Left hindlimb (tissue), 1 donor: ENCODE measurements at regions not wholly inside any gene's neighbourhood (a gene's known extent, or its start where the extent isn't known, plus 50 kb on each side); places are given as distances from the start of the nearest gene placed in this dataset.

Experiments used
- DNase-seq: peaks from one replicate; pipeline ENCODE4 v3.0.0-alpha.2; 2018

DNA sequence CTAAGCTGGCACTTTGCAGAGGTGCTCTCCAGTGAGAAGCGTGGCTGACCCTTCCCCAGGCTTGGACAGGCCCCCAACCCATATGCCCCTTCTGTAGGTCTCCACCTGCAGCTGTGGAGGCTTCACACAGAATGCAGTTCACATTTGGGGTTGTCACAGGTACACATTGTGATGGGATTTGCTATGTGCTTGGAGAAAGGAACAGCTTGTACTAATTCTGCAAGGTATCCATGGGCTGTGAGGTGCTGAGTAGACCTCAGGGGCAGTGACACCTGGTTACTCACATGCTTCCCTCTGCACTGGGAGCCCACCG, 188.9 kb downstream of the CXCL12 start:
- no peak for DNase-seq

- peak; percentile 87 for DNase-seq
Observed at GRCh38 chr10:44195112-44196007, 189.5 kb downstream of the CXCL12 start.

DNA sequence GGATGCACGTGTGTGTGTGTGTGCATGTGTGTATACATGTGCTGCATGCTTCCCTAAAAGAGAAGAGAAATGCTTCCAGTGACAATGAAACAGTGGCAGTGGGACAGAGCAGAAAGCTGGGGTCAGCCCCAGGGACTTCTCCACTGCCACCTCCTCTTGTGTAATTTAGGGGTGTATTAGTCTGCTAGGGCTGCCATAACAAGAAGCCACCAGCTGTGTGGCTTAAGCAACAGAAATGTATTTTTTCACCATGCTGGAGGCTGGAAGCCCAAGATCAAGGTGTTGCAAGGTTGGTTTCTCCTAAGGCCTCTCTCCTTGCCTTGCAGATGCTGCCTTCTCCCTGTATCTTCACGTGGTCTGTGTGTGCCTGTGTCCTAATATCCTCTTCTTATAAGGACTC, 190.5 kb downstream of the CXCL12 start:
- DNase-seq, result no peak

DNA sequence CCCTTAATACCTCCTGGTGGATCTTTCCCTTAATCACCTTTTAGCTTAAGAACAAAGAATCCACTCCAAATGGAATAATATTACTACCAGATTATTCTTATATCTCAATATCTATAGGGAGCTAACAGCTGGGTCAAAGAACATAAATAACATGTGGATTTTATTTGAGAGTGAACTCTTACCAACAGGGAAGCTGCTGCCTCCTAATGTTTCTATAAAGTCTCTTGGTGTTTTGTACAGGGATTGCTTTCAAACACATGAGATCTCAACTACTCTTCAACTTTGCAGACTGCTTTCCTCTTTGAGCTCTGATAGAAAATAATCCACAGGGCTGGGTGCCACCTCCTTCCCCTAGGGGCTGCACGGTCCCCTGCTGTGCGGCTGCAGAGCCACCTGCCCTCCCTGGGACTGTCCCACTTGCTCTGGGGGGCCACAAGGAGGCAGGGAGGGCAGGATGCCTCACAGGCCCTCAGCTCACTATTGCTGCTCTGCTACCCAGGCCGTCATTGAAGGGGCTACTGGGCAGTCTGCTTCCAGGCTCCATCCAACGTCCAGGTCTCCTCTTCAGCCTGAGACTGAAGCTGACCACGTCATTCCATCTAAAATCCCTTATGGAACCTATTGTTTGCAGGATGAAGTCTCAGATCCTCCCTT, 191.2 kb downstream of the CXCL12 start:
- no peak for DNase-seq

DNA sequence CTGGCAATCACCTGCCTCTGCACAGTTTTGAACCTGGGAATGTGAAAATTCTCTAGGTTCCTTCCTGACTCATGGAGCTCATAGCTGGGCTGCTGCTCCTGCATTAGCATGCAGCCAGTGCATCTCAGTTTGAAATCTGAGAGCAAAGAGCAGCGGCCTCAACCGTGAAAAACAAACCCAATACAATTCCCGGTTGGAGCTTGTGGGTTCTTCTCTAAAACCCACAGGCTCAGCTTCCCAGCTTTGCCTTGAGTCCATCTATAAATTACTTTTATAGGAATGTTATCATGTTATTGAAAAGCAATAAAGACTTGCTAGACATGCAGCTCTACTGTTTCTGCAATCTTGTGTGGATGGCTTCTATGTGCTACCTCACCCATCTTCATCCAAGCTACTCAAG, 191.7 kb downstream of the CXCL12 start:
- no peak for DNase-seq

- no peak for DNase-seq
Observed at GRCh38 chr10:44192435-44192834, 192.5 kb downstream of the CXCL12 start.

DNA sequence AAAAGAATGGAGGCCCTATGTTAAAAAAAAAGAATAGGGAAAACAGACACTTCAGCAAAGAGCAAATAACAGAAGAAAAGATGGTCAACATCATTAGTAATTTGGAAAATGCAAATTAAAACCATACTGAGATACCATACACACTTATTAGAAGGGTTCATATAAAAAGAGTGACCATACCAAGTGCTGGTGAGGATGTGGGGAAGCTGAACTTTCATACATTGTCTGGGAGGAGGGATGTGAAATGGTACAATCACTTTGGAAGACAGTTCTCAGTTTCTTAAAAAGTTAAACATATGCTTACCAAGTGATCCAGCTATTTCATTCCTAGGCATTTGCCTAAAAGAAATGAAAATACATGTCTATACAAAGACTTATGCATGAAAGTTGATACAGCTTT, 194.4 kb downstream of the CXCL12 start:
- no peak for DNase-seq

- no peak for DNase-seq
Observed at GRCh38 chr10:44186821-44187220, 198.1 kb downstream of the CXCL12 start.

DNA sequence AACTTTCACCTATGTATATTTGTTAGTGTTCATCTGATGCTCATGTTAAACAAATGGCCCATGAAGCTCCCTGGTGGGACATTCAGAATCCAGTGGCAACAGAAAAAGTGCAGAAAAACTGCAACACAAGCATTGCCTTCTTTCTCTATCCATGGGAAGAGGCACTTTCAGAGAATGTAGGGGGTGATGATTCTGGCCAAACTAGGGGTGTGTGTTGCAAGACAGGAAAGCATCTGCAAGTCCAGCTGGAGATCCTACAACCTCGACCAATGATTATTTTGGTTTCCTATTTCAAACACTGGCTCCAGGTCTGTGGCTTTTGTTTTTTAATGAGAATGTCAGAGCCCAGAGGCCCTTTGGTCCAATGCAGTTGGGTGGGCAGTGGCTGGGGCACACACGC, 198.7 kb downstream of the CXCL12 start:
- DNase-seq, result no peak

- no peak for DNase-seq
Observed at GRCh38 chr10:44185315-44185666, 199.6 kb downstream of the CXCL12 start.

- DNase-seq, result no peak
Observed at GRCh38 chr10:44184633-44185314, 200.1 kb downstream of the CXCL12 start.

DNA sequence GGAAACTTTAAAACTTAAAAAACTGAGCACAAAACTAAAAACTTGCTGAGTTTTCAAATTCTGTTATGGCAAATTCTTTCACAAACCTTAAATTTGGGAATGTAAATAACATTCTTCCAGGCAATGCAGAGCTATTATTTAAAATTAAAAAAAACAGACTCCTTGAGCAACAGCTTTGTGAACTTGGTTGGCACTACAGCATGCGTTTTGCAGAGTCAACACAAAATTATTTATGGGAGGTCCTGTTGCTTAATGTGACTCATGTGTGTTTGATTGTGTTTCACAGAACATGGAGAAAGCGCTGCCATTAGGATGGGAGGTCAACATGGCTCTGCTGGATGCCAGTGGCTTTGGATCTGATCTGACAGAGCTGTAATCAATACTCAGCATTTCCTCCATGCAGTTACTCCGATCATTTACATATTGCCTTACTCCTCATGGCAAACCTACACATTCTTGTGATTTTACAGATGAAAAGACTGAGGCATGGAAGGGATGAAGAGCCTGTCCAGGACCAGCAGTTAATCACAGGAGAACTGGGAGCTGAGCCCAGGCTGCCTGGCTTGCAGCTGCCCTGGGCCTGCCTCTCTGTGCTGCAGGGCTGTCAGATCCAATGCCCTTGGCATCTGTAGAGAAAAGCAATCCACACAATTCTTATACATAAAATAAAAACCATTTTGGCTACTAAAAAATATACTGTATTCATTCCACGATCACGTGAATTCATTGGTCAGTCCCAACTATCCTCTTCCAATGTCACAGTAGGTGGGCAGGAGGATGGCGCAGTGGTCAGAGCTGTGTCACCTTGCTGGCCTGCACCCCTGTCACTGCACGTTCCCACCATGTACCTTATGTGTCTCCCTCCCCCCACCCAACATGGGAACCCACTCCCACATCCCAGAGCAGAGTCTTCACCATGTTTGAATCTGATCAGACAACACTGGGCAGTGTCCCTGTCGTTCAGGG, 200.9 kb downstream of the CXCL12 start:
- DNase-seq, result no peak

- DNase-seq, result no peak
Observed at GRCh38 chr10:44182909-44183308, 202.0 kb downstream of the CXCL12 start.

- peak; percentile 57 for DNase-seq
Observed at GRCh38 chr10:44180321-44181168, 204.4 kb downstream of the CXCL12 start.

GRCh38 chr10:44178856-44179255, 206.0 kb downstream of the CXCL12 start:
- no peak for DNase-seq

DNA sequence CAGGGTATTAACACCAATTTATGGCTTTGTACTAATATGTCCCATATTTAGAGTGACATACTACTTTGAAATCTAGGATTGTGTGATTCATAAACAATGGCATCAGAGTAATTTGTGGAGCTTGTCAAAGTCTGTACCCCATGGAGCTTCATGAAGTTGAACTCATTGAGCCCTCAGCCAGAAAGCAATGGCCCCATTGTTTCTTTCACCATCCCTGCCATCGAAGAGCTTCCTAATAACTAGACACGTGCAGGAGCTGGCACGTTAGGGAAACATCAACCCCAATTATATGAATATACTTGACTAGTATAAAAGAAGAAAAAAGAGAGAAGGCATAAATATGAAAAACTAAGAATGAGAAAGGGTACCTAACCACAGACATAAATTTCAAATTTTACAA, 206.6 kb downstream of the CXCL12 start:
- DNase-seq, result no peak

DNA sequence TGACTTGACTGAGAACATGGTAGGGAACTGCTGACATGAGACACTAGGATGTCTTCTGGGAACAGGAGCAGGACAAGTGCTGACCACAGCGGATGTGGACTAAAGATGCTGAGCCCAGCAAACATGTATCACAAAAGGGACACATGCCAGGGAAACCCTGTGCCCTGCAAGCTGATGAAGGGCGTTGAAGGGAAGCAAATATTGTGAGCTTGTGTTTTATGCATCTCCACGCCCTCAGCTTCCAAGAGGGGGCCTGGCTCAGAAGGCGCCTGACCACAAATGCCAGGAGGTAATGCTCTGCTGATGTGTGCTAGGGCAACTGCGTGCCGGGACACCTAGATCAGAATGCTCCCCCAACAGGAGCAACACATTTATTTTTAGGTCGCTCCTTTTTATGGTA, 207.3 kb downstream of the CXCL12 start:
- DNase-seq, result no peak

GRCh38 chr10:44176311-44176710, 208.6 kb downstream of the CXCL12 start:
- no peak for DNase-seq

- DNase-seq, result no peak
Observed at GRCh38 chr10:44173608-44173894, 211.3 kb downstream of the CXCL12 start.

- DNase-seq, result no peak
Observed at GRCh38 chr10:44172883-44173607, 211.9 kb downstream of the CXCL12 start.

DNA sequence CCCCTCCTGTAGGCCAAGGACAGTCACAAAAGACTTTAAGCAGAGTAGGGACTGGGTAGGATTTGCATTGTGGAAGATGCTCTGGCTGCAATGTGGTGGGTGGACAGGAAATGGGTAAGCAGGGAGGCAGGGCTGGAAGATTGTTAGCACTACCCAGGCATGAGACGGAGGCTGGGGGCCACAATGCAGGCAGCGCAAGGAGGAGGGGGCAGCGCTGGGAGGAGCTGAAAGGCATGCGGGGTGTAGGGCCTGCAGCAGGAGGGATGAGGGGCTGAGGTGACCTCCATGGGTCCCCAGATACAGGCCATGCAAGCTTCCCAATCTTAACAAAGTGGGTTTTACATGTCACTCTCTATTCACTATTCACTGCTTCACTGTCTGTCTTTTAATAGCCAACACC, 213.1 kb downstream of the CXCL12 start:
- no peak for DNase-seq
